Neural cell (in vitro differentiated cells): ENCODE measurements at regions not wholly inside any gene's neighbourhood (a gene's known extent, or its start where the extent isn't known, plus 50 kb on each side); places are given as distances from the start of the nearest gene placed in this dataset.

Experiments used
- H2AFZ ChIP-seq: fragments of 200-600, 300-800 bp; sonication (generic), shearing (Covaris generic); 2 replicates; pipeline ENCODE4 v1.6.0; 2014; ENCODE audit warnings: low read depth, mild to moderate bottlenecking, antibody characterized with exemption, low read length, moderate library complexity
- H3F3A ChIP-seq: fragments of 200-600 bp; shearing (Covaris generic); 2 replicates; pipeline ENCODE4 v1.6.1; 2016; ENCODE audit warnings: mild to moderate bottlenecking, moderate library complexity, mixed read lengths, antibody characterized with exemption, low read length; ENCODE audit not compliant: insufficient read depth, poor library complexity, severe bottlenecking
- H3K27ac ChIP-seq: fragments of 200-600, 300-800 bp; sonication (generic), shearing (Covaris generic); 2 replicates; pipeline ENCODE4 v1.5.1; 2014; ENCODE audit warnings: mild to moderate bottlenecking, low read length, moderate library complexity
- H3K27me3 ChIP-seq: fragments of 300-800, 200-600 bp; sonication (generic), shearing (Covaris generic); 2 replicates; pipeline ENCODE4 v1.6.0; 2014; ENCODE audit warnings: mild to moderate bottlenecking, low read depth, low read length, moderate library complexity; ENCODE audit not compliant: insufficient read depth
- H3K36me3 ChIP-seq: fragments of 300-800, 200-600 bp; sonication (generic), shearing (Covaris generic); 2 replicates; pipeline ENCODE4 v1.5.1; 2014; ENCODE audit warnings: mild to moderate bottlenecking, antibody characterized with exemption, low read length, moderate library complexity; ENCODE audit not compliant: insufficient read depth
- H3K4me2 ChIP-seq: fragments of 300-800, 200-600 bp; sonication (generic), shearing (Covaris generic); 2 replicates; pipeline ENCODE4 v1.6.0; 2014; ENCODE audit warnings: mild to moderate bottlenecking, low read length
- H3K4me3 ChIP-seq: fragments of 300-800, 200-600 bp; sonication (generic), shearing (Covaris generic); 2 replicates; pipeline ENCODE4 v1.5.1; 2014; ENCODE audit warnings: mild to moderate bottlenecking, low read length, moderate library complexity
- H3K79me2 ChIP-seq: fragments of 200-600 bp; shearing (Covaris generic); replicated peaks from 2 replicates; pipeline ENCODE4 v1.6.0; 2014; ENCODE audit warnings: mild to moderate bottlenecking, low read length, moderate library complexity; ENCODE audit not compliant: insufficient read depth
- H3K9ac ChIP-seq: fragments of 300-800, 200-600 bp; sonication (generic), shearing (Covaris generic); 2 replicates; pipeline ENCODE4 v1.6.1; 2016; ENCODE audit warnings: mild to moderate bottlenecking, low read length, mixed read lengths
- H3K9me2 ChIP-seq: fragments of 200-600 bp; shearing (Covaris generic); 2 replicates; pipeline ENCODE4 v1.6.1; 2016; ENCODE audit warnings: mild to moderate bottlenecking, low read length, mixed read lengths; ENCODE audit not compliant: insufficient read depth
- H3K9me3 ChIP-seq: fragments of 200-600, 300-800 bp; sonication (generic), shearing (Covaris generic); 2 replicates; pipeline ENCODE4 v1.6.1; 2016; ENCODE audit warnings: mild to moderate bottlenecking, mixed run types, low read length, moderate library complexity, mixed read lengths
- H4K20me1 ChIP-seq: fragments of 200-600 bp; shearing (Covaris generic); 2 replicates; pipeline ENCODE4 v1.6.1; 2016; ENCODE audit warnings: mild to moderate bottlenecking, mixed run types; ENCODE audit not compliant: insufficient read depth
- EP300 ChIP-seq: fragments of 450-650 bp; conservative IDR thresholded peaks from 2 replicates; pipeline ENCODE4 v1.6.1; 2014; ENCODE audit warnings: antibody characterized with exemption, mild to moderate bottlenecking, moderate library complexity; ENCODE audit not compliant: poor library complexity, severe bottlenecking
- EZH2 ChIP-seq: fragments of 200-600, 300-800 bp; shearing (Covaris generic), sonication (generic); IDR thresholded peaks from 2 replicates; pipeline ENCODE4 v1.6.1; 2014; ENCODE audit warnings: antibody characterized with exemption, low read length, borderline replicate concordance, mild to moderate bottlenecking; ENCODE audit not compliant: insufficient read depth, poor library complexity, severe bottlenecking
- MXI1 ChIP-seq: fragments of 450-650 bp; conservative IDR thresholded peaks from 2 replicates; pipeline ENCODE4 v1.6.1; 2014; ENCODE audit warnings: antibody characterized with exemption, mild to moderate bottlenecking; ENCODE audit not compliant: poor library complexity, severe bottlenecking
- POLR2AphosphoS5 ChIP-seq: IDR thresholded peaks from 2 replicates; pipeline ENCODE4 v1.6.1; 2012
- RAD21 ChIP-seq: fragments of 450-650 bp; conservative IDR thresholded peaks from 2 replicates; pipeline ENCODE4 v1.6.1; 2014; ENCODE audit warnings: antibody characterized with exemption, mild to moderate bottlenecking, moderate library complexity
- SMC3 ChIP-seq: fragments of 450-650 bp; conservative IDR thresholded peaks from 2 replicates; pipeline ENCODE4 v1.6.1; 2014; ENCODE audit warnings: antibody characterized with exemption, mild to moderate bottlenecking, moderate library complexity; ENCODE audit not compliant: poor library complexity
- TAF1 ChIP-seq: IDR thresholded peaks from 2 replicates; pipeline ENCODE4 v1.6.1; 2012; ENCODE audit warnings: low read depth
- TF ChIP-seq, protein P1 (sequence below): IDR thresholded peaks from 2 replicates; pipeline ENCODE4 v1.6.1; 2012; ENCODE audit warnings: borderline replicate concordance
- TF ChIP-seq, protein P2 (sequence below): fragments of 450-650 bp; IDR thresholded peaks from 2 replicates; pipeline ENCODE4 v1.5.1; 2014; ENCODE audit warnings: antibody characterized with exemption, mild to moderate bottlenecking, moderate library complexity; ENCODE audit not compliant: poor library complexity, severe bottlenecking

- no peaks in the 10 kb centered on the region for H3K9me2 ChIP-seq
- H3K36me3 ChIP-seq: no peaks in the 10 kb centered on the region
- H2AFZ ChIP-seq: no peak overlapping the region
- H3K27ac ChIP-seq: no peak overlapping the region
- H3K9ac ChIP-seq: no peak overlapping the region
- no peaks in the 10 kb centered on the region for H3F3A ChIP-seq
- no peaks in the 10 kb centered on the region for H3K9me3 ChIP-seq
- H3K27me3 ChIP-seq: no peaks in the 10 kb centered on the region
- H4K20me1 ChIP-seq: no peaks in the 10 kb centered on the region
- H3K79me2 ChIP-seq: no peaks in the 10 kb centered on the region
- no peak for TF ChIP-seq TAF1
- no peak for TF ChIP-seq EP300
- TF ChIP-seq, protein P1, sequence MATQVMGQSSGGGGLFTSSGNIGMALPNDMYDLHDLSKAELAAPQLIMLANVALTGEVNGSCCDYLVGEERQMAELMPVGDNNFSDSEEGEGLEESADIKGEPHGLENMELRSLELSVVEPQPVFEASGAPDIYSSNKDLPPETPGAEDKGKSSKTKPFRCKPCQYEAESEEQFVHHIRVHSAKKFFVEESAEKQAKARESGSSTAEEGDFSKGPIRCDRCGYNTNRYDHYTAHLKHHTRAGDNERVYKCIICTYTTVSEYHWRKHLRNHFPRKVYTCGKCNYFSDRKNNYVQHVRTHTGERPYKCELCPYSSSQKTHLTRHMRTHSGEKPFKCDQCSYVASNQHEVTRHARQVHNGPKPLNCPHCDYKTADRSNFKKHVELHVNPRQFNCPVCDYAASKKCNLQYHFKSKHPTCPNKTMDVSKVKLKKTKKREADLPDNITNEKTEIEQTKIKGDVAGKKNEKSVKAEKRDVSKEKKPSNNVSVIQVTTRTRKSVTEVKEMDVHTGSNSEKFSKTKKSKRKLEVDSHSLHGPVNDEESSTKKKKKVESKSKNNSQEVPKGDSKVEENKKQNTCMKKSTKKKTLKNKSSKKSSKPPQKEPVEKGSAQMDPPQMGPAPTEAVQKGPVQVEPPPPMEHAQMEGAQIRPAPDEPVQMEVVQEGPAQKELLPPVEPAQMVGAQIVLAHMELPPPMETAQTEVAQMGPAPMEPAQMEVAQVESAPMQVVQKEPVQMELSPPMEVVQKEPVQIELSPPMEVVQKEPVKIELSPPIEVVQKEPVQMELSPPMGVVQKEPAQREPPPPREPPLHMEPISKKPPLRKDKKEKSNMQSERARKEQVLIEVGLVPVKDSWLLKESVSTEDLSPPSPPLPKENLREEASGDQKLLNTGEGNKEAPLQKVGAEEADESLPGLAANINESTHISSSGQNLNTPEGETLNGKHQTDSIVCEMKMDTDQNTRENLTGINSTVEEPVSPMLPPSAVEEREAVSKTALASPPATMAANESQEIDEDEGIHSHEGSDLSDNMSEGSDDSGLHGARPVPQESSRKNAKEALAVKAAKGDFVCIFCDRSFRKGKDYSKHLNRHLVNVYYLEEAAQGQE: no peak
- no peak for TF ChIP-seq MXI1
- TF ChIP-seq EZH2: no peak
- no peak for TF ChIP-seq RAD21
- no peak for TF ChIP-seq POLR2AphosphoS5
- TF ChIP-seq, protein P2, sequence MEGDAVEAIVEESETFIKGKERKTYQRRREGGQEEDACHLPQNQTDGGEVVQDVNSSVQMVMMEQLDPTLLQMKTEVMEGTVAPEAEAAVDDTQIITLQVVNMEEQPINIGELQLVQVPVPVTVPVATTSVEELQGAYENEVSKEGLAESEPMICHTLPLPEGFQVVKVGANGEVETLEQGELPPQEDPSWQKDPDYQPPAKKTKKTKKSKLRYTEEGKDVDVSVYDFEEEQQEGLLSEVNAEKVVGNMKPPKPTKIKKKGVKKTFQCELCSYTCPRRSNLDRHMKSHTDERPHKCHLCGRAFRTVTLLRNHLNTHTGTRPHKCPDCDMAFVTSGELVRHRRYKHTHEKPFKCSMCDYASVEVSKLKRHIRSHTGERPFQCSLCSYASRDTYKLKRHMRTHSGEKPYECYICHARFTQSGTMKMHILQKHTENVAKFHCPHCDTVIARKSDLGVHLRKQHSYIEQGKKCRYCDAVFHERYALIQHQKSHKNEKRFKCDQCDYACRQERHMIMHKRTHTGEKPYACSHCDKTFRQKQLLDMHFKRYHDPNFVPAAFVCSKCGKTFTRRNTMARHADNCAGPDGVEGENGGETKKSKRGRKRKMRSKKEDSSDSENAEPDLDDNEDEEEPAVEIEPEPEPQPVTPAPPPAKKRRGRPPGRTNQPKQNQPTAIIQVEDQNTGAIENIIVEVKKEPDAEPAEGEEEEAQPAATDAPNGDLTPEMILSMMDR: no peak
- no peak for TF ChIP-seq SMC3
- no peak overlapping the region for H3K4me3 ChIP-seq
- H3K4me2 ChIP-seq: no peak overlapping the region
These were observed 156.6 kb upstream of the NLRP1 start for GRCh38 chr17:5740937-5741336.

GRCh38 chr17:5741810-5742209 lies 157.5 kb upstream of the NLRP1 start:
- Histone ChIP-seq H3K9ac (no peak overlapping the region), H3K36me3 (no peaks in the 10 kb centered on the region), H4K20me1 (no peaks in the 10 kb centered on the region), H3K9me3 (no peaks in the 10 kb centered on the region), H3K27ac (no peak overlapping the region), H3K4me3 (no peak overlapping the region), H3F3A (no peaks in the 10 kb centered on the region), H2AFZ (no peak overlapping the region), H3K79me2 (no peaks in the 10 kb centered on the region), H3K27me3 (no peaks in the 10 kb centered on the region), H3K4me2 (no peak overlapping the region), H3K9me2 (no peaks in the 10 kb centered on the region)
- TF ChIP-seq, protein P2: no peak
- TF ChIP-seq RAD21: no peak
- TF ChIP-seq SMC3: no peak
- no peak for TF ChIP-seq MXI1
- no peak for TF ChIP-seq TAF1
- no peak for TF ChIP-seq POLR2AphosphoS5
- no peak for TF ChIP-seq EP300
- no peak for TF ChIP-seq EZH2
- TF ChIP-seq, protein P1: no peak
